CD14-positive monocyte (primary cell): ENCODE measurements at regions not wholly inside any gene's neighbourhood (a gene's known extent, or its start where the extent isn't known, plus 50 kb on each side); places are given as distances from the start of the nearest gene placed in this dataset.
A peak's percentile ranks its signal among the peaks of the same experiment; 100 is the strongest.

ENCODE experiments used
- DNase-seq, 3 donors: peaks; one replicate each; pipeline ENCODE4 v3.0.0-alpha.2; 2011 to 2022
- H2AFZ ChIP-seq: 2 replicates; pipeline ENCODE4 v1.6.0; 2012; ENCODE audit warnings: mild to moderate bottlenecking, low read depth, low read length, inconsistent platforms; ENCODE audit not compliant: insufficient read depth, poor library complexity, severe bottlenecking
- H3K27ac ChIP-seq, 2 donors: 1 replicate in 1 of 2; 2 replicates in 1 of 2; pipeline ENCODE4 v1.5.1; 2012 to 2013; ENCODE audit warnings: low read length in 2 of 2, control low read depth in 1 of 2, inconsistent platforms in 1 of 2, low read depth in 1 of 2, mild to moderate bottlenecking in 1 of 2
- H3K27me3 ChIP-seq, 2 donors: one replicate each; pipeline versions ENCODE4 v1.6.0 to v1.6.1; 2011 to 2013; ENCODE audit warnings: low read length in 2 of 2; ENCODE audit not compliant: control insufficient read depth in 2 of 2, insufficient read depth in 2 of 2
- H3K36me3 ChIP-seq, 2 donors: replicated peaks in 1 of 2; 1 replicate in 1 of 2; 2 replicates in 1 of 2; pipeline versions ENCODE4 v1.5.1 to v1.6.1; 2012 to 2013; ENCODE audit warnings: low read length in 2 of 2, control low read depth in 1 of 2, inconsistent platforms in 1 of 2, mild to moderate bottlenecking in 1 of 2; ENCODE audit not compliant: insufficient read depth in 2 of 2, control insufficient read depth in 1 of 2
- H3K4me1 ChIP-seq, 2 donors: 1 replicate in 1 of 2; 2 replicates in 1 of 2; pipeline versions ENCODE4 v1.5.1 to v1.6.1; 2012 to 2013; ENCODE audit warnings: low read length in 2 of 2, control low read depth in 1 of 2, inconsistent platforms in 1 of 2, mild to moderate bottlenecking in 1 of 2, moderate library complexity in 1 of 2; ENCODE audit not compliant: insufficient read depth in 2 of 2, control insufficient read depth in 1 of 2
- H3K4me2 ChIP-seq: replicated peaks from 2 replicates; pipeline ENCODE3; 2012; ENCODE audit warnings: low read length, moderate library complexity, mild to moderate bottlenecking; ENCODE audit not compliant: poor library complexity, severe bottlenecking; ENCODE audit errors: extremely low read depth
- H3K4me3 ChIP-seq, 3 experiments: fragments of 200-600 bp in 1 of 3; sonication (generic) in 1 of 3; replicated peaks in 1 of 3; 1 replicate in 2 of 3; 2 replicates in 1 of 3; pipeline ENCODE4 v1.5.1; 2011 to 2013; ENCODE audit warnings: low read length in 3 of 3, mild to moderate bottlenecking in 3 of 3, control low read depth in 2 of 3, low read depth in 2 of 3, inconsistent platforms in 1 of 3, moderate library complexity in 1 of 3
- H3K79me2 ChIP-seq: 2 replicates; pipeline ENCODE4 v1.6.0; 2012; ENCODE audit warnings: mild to moderate bottlenecking, control low read depth, inconsistent platforms, low read length, moderate library complexity; ENCODE audit not compliant: insufficient read depth
- H3K9ac ChIP-seq: 2 replicates; pipeline ENCODE4 v1.6.0; 2017; ENCODE audit warnings: low read length, mild to moderate bottlenecking; ENCODE audit not compliant: insufficient read depth, poor library complexity, severe bottlenecking
- H3K9me3 ChIP-seq, 2 donors: replicated peaks in 1 of 2; 1 replicate in 1 of 2; 2 replicates in 1 of 2; pipeline versions ENCODE4 v1.5.1 to v1.6.1; 2012 to 2013; ENCODE audit warnings: low read length in 2 of 2, control low read depth in 1 of 2; ENCODE audit not compliant: control insufficient read depth in 1 of 2, insufficient read depth in 1 of 2
- H4K20me1 ChIP-seq: 2 replicates; pipeline ENCODE4 v1.6.0; 2012; ENCODE audit warnings: mild to moderate bottlenecking, low read length, control low read depth, moderate library complexity; ENCODE audit not compliant: insufficient read depth
- H3K27ac Mint-ChIP-seq, 7 donors: one replicate each; pipeline ENCODE4 v1.8.0; 2020; ENCODE audit warnings: mild to moderate bottlenecking in 7 of 7, mixed read lengths in 7 of 7, moderate library complexity in 6 of 7, inconsistent platforms in 2 of 7
- H3K27me3 Mint-ChIP-seq, 3 donors: one replicate each; pipeline ENCODE4 v1.8.0; 2021 to 2022; ENCODE audit warnings: low read depth in 3 of 3, mild to moderate bottlenecking in 3 of 3, mixed read lengths in 3 of 3, moderate library complexity in 3 of 3, inconsistent platforms in 1 of 3
- H3K36me3 Mint-ChIP-seq, 2 donors: one replicate each; pipeline ENCODE4 v1.8.0; 2020; ENCODE audit warnings: mixed read lengths in 2 of 2, inconsistent platforms in 1 of 2, mild to moderate bottlenecking in 1 of 2
- H3K4me1 Mint-ChIP-seq: one replicate; pipeline ENCODE4 v1.8.0; 2020; ENCODE audit warnings: mild to moderate bottlenecking, mixed read lengths
- H3K4me3 Mint-ChIP-seq, 2 donors: one replicate each; pipeline ENCODE4 v1.8.0; 2020; ENCODE audit warnings: mild to moderate bottlenecking in 2 of 2, mixed read lengths in 2 of 2, moderate library complexity in 1 of 2
- H3K9me3 Mint-ChIP-seq, 7 donors: one replicate each; pipeline ENCODE4 v1.8.0; 2020 to 2022; ENCODE audit warnings: mixed read lengths in 7 of 7, mild to moderate bottlenecking in 6 of 7, moderate library complexity in 6 of 7, inconsistent platforms in 2 of 7
- WGBS: methylation state at CpG from one replicate; pipeline ENCODE4 v1.1.5; 2013; ENCODE audit warnings: missing lambda C conversion rate; ENCODE audit not compliant: insufficient coverage; 5-methylcytosine and 5-hydroxymethylcytosine counted together
- intact Hi-C, 2 donors: fragments of 100-400 bp; cut with micrococcal nuclease; formaldehyde crosslinking; loops; one replicate each; pipeline versions ENCODE4 v1.15.0 to v1.15.1; 2023
- TF ChIP-seq, protein P1 (sequence below): fragments of 200-600 bp; IDR thresholded peaks from one replicate; pipeline ENCODE4 v1.8.0; 2022; ENCODE audit warnings: antibody characterized with exemption, mild to moderate bottlenecking

DNA sequence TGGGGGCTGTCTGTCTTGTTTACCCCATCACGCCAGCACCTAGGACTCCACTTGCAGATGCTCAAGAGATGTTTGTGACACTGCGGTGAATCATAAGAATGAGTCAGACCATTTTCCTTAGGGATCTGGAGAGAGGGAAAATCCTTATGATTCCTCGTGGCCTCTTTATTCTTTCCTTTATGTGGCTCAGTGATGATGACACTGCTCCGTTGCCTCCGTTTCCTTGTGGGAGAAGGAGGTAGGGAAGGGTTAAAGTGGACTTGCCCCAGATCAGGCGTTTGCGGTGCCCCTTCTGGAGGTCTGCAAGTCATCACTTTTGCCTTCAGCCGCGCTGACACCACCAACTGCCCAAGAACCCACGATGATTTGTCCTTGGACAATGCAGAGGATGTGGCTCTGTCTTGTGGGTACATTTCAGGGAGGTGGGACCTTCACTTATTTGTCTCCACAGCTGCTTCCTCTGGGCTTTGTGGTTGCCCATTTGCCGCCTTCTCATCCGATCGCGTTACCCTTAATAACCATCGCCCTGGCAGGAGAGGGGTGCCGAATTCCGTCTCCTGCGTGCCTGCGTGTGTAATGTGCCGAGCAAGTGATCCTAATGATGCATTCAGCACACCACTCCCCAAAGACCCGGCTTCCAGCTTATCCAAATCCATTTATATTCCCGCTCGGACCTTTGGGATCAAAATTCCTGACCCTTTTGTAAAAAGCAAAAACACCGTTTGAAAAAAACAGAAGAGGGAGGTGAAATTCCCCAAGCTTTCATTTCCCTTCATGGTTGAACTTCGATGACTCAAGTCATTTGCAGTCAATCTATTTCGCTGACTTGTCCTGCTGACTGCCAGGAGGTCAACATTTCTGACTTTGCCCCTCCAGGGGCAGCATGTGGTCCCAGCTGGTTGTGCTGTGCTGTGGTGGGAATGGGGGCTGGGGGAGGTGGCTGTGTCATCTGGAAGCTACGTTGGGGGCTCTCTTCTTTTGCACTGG, 87.2 kb upstream of the IRX3 start:
- Histone ChIP-seq H3K27ac (no peak overlapping the region), H4K20me1 (no peaks in the 10 kb centered on the region), H3K9me3 (peaks cover 0 to 4% of the 10 kb centered on the region in 2 donors), H3K9ac (peak overlapping the region; percentile 7), H3K4me3 (peak overlapping the region in 1 of 3 experiments; percentile 53), H3K4me2 (peak overlapping the region; percentile 49), H3K4me1 (peaks cover 13 to 14% of the 10 kb centered on the region in 2 donors), H2AFZ (peak overlapping the region; percentile 61), H3K79me2 (no peaks in the 10 kb centered on the region), H3K36me3 (no peaks in the 10 kb centered on the region), H3K27me3 (peaks cover 32 to 76% of the 10 kb centered on the region in 2 donors)
- peak overlapping the region; percentile 70 to 86 for H3K4me3 Mint-ChIP-seq
- peaks cover 76 to 91% (median 86%) of the 10 kb centered on the region in 3 donors for H3K27me3 Mint-ChIP-seq
- H3K9me3 Mint-ChIP-seq: peaks cover 0 to 19% (median 7%) of the 10 kb centered on the region in 7 donors
- peaks cover 26% of the 10 kb centered on the region for H3K4me1 Mint-ChIP-seq
- peak overlapping the region in 1 of 7 donors; percentile 16 for H3K27ac Mint-ChIP-seq
- TF ChIP-seq, protein P1, sequence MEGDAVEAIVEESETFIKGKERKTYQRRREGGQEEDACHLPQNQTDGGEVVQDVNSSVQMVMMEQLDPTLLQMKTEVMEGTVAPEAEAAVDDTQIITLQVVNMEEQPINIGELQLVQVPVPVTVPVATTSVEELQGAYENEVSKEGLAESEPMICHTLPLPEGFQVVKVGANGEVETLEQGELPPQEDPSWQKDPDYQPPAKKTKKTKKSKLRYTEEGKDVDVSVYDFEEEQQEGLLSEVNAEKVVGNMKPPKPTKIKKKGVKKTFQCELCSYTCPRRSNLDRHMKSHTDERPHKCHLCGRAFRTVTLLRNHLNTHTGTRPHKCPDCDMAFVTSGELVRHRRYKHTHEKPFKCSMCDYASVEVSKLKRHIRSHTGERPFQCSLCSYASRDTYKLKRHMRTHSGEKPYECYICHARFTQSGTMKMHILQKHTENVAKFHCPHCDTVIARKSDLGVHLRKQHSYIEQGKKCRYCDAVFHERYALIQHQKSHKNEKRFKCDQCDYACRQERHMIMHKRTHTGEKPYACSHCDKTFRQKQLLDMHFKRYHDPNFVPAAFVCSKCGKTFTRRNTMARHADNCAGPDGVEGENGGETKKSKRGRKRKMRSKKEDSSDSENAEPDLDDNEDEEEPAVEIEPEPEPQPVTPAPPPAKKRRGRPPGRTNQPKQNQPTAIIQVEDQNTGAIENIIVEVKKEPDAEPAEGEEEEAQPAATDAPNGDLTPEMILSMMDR: no peak
- WGBS: 0% methylated on average over 17 of the region's 27 CpGs
- peak; percentile 0 to 8 (median 1) for DNase-seq
- H3K36me3 Mint-ChIP-seq: no peaks in the 10 kb centered on the region
- intact Hi-C loops: no loop called here

DNA sequence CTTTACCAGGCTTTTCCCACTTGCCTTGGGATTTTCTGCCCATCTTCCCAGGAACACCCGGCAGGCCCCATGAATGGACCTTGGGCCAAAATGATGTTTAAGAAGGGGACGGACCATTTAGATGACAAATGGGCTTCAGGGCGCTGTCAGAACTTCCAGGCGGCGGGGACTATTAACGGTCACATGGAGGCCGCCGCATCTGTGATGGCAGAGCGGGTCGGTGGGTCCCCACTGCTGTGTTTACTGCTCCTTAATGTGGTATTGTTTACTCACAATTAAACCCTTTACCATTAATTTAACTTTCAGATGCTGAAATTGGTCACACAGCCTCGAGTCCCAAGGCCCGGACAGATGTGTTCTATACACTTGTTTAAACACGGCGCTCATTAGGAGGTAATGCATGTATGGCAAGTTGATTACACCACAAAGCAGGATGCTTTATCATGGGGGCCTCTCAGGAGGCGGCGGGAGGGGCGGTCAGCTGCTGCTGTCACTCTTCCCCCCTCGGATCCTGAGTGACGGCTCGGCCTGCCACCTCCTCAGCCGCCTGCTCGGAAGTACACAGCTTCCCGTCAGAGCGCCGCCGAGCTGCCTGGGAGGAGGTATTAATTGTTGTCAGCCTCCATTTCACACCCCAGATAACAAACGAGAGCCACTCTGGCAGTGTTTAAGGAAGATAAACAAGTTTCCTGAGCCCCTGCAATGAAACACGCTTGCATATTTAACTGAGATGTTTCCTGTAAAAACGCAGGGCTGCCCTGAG, 83.9 kb upstream of the IRX3 start:
- Histone ChIP-seq H3K27ac (no peak overlapping the region), H3K9me3 (no peaks in the 10 kb centered on the region), H3K4me2 (no peak overlapping the region), H3K36me3 (no peaks in the 10 kb centered on the region), H3K9ac (no peak overlapping the region), H3K27me3 (peaks cover 30 to 56% of the 10 kb centered on the region in 2 donors), H3K79me2 (no peaks in the 10 kb centered on the region), H4K20me1 (no peaks in the 10 kb centered on the region), H3K4me1 (peaks cover 13 to 14% of the 10 kb centered on the region in 2 donors), H2AFZ (no peak overlapping the region), H3K4me3 (no peak overlapping the region)
- DNase-seq: no peak
- no peak overlapping the region for H3K27ac Mint-ChIP-seq
- H3K4me1 Mint-ChIP-seq: peaks cover 31% of the 10 kb centered on the region
- 0% methylated on average over 4 of the region's 29 CpGs for WGBS
- H3K27me3 Mint-ChIP-seq: peaks cover 57 to 73% (median 71%) of the 10 kb centered on the region in 3 donors
- H3K36me3 Mint-ChIP-seq: no peaks in the 10 kb centered on the region
- TF ChIP-seq, protein P1: no peak
- peaks cover 0 to 6% (median 0%) of the 10 kb centered on the region in 7 donors for H3K9me3 Mint-ChIP-seq
- H3K4me3 Mint-ChIP-seq: peak overlapping the region in 1 of 2 donors; percentile 72
- intact Hi-C loops: no loop called here
